GM21423 (cell line): ENCODE measurements at regions not wholly inside any gene's neighbourhood (a gene's known extent, or its start where the extent isn't known, plus 50 kb on each side); places are given as distances from the start of the nearest gene placed in this dataset.
"Not testable (repeated sequence)": the region's sequence is repeated elsewhere in the genome, so short reads cannot be mapped to it uniquely, and the experiment has no call there.

ENCODE experiments used
- ATAC-seq: cut with Tn5 transposase; IDR thresholded peaks from one replicate; pipeline ENCODE4 v1.9.1; 2021; ENCODE audit warnings: mild to moderate bottlenecking, moderate library complexity; ENCODE audit not compliant: unreplicated experiment

- no peak for ATAC-seq
Measured at GRCh38 chr4:23036921-23037495, 344.3 kb downstream of the GBA3 start.

- ATAC-seq = no peak
Measured at GRCh38 chr4:23036503-23036902, 343.8 kb downstream of the GBA3 start.

- ATAC-seq = no peak
Measured at GRCh38 chr4:23035521-23036056, 342.9 kb downstream of the GBA3 start.

- ATAC-seq = no peak
Measured at GRCh38 chr4:23034731-23035130, 342.0 kb downstream of the GBA3 start.

GRCh38 chr4:23033796-23034195 is 341.1 kb downstream of the GBA3 start:
- no peak for ATAC-seq

GRCh38 chr4:23028875-23029274 is 336.1 kb downstream of the GBA3 start:
- ATAC-seq = no peak

- ATAC-seq = no peak
Measured at GRCh38 chr4:23023666-23024065, 330.9 kb downstream of the GBA3 start.

GRCh38 chr4:23023121-23023520 is 330.4 kb downstream of the GBA3 start:
- ATAC-seq = no peak

GRCh38 chr4:23022032-23022431 is 329.3 kb downstream of the GBA3 start:
- no peak for ATAC-seq

- ATAC-seq = no peak
Measured at GRCh38 chr4:23021040-23021439, 328.3 kb downstream of the GBA3 start.

- not testable (repeated sequence) for ATAC-seq
Measured at GRCh38 chr4:23020399-23020798, 327.7 kb downstream of the GBA3 start.

GRCh38 chr4:23016981-23017380 is 324.2 kb downstream of the GBA3 start:
- ATAC-seq = no peak

- no peak for ATAC-seq
Measured at GRCh38 chr4:23015821-23016220, 323.1 kb downstream of the GBA3 start.

- no peak for ATAC-seq
Measured at GRCh38 chr4:23009093-23009492, 316.4 kb downstream of the GBA3 start.

GRCh38 chr4:23006756-23007155 is 314.0 kb downstream of the GBA3 start:
- no peak for ATAC-seq

- ATAC-seq = no peak
Measured at GRCh38 chr4:23005691-23006090, 313.0 kb downstream of the GBA3 start.

- no peak for ATAC-seq
Measured at GRCh38 chr4:23001478-23001877, 308.7 kb downstream of the GBA3 start.

GRCh38 chr4:22999419-22999818 is 306.7 kb downstream of the GBA3 start:
- ATAC-seq = no peak

- no peak for ATAC-seq
Measured at GRCh38 chr4:22997358-22998224, 304.9 kb downstream of the GBA3 start.

- no peak for ATAC-seq
Measured at GRCh38 chr4:22991576-22991975, 298.8 kb downstream of the GBA3 start.

- no peak for ATAC-seq
Measured at GRCh38 chr4:22988526-22988925, 295.8 kb downstream of the GBA3 start.

GRCh38 chr4:22987870-22988269 is 295.1 kb downstream of the GBA3 start:
- no peak for ATAC-seq
